HG03342 (cell line): ENCODE measurements at regions not wholly inside any gene's neighbourhood (a gene's known extent, or its start where the extent isn't known, plus 50 kb on each side); places are given as distances from the start of the nearest gene placed in this dataset.
A peak's percentile ranks its signal among the peaks of the same experiment; 100 is the strongest.
"Not testable (repeated sequence)": the region's sequence is repeated elsewhere in the genome, so short reads cannot be mapped to it uniquely, and the experiment has no call there.

Source experiments
- ATAC-seq: cut with Tn5 transposase; IDR thresholded peaks from one replicate; pipeline ENCODE4 v1.9.1; 2021; ENCODE audit warnings: mild to moderate bottlenecking, moderate library complexity; ENCODE audit not compliant: unreplicated experiment

DNA sequence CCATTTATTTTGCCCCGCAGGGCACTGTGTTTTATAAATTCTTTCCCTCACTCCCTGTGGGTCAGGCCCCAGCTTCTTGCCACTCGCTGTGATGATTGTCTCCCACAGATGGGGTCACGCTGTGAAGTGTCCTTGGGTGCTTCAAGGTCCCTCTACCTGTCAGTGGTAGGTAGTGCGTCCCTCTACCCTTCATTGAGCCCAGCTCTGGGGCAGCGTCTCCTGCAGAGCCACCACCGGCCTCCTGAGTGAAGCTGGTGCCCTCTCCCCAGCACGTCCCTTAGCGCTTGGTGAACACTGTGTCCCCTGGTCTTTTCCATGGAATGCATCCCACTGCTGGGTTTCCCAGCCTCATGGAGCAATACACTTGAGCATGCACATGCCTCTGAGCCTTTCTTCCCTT, 108.2 kb downstream of the NRN1 start:
- no peak for ATAC-seq

DNA sequence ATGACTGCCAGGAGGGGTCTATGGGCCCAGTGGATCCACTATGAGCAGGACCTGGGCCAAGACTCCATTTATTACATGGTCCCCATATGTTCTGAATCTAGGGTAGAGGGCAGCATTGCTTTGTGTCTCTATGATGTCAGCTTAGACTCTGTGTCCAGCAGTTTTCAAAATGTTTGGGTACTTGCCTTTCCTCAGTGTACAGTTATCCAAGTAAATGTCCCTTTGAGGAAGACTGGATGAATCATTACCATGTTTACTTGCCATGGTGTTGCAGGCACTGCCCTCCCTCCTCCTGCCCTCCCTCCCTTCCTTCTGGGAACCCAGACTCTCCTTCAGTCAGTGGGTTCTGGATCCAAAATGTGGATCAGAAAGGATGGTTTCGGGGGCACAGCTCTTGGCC, 108.6 kb downstream of the NRN1 start:
- ATAC-seq = no peak

DNA sequence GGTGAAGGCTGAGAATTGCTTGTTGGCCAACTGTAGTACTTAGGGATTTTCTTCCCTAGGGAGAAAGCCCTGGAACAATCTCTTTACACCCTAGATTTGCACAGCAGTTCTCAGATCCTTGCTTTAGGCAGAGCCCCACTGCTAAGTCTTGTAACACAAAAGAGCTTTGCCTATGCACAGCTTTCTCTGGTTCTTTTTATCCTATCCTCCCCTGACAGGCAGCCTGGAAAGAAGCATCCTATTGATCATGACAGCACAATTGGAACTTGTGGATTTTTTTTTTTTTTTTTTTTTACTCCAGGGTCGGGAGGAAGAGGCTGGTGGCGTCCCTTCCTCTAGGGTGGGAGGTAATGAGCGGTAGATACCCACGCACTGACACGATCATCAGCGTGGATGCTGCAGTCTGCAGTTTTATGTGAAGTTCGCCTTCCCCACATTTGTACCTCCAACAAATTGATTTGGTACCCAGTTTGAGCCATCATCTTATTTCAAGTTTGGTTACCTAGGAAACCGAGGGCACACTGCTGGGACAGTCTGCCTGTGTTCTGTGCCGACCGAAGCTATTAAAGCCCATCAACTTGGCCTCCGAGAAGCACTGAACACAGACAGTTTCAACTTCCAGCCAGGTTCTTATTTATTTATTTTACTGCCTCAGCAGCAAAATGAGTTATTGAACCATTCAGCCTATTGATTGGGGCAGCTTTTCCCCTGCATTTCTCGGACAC, 110.1 kb downstream of the NRN1 start:
- ATAC-seq = no peak

DNA sequence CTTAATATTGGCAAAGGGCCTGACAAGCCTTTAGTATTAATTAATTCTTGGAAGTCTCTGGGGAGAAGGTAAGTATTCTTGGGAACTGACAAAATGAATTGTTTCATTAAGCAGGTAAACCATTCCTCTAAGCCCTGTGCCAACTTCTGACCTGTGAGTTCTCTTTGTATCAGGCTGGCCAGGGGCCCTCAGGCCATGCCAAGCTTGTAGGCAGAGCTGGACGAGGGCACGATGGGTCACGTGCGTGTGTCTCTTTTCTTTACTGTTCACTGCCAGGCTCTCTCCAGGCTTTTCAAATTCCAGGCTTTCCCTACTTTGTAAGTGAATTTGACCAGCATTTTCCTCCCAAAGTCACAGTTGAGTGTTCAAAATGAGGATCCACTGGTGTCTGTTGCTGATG, 112.4 kb downstream of the NRN1 start:
- no peak for ATAC-seq

DNA sequence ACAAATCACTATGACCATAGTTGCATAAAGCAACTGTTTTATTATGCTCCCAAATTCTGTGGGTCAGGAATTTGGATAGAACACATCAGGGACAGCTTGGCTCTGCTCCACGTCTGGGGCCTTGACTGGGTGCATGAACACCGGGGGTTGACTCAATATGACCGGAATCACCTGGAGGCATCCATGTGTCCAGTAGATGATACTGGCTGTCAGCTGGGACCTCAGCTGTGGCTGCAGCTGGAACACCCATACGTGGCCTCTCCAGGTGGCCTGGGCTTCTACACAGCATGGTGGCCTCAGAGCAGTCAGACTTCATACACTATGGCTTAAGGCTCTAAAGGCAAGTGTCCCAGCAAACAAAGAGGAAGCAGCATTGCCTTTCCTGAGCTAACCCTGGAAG, 113.4 kb downstream of the NRN1 start:
- no peak for ATAC-seq

DNA sequence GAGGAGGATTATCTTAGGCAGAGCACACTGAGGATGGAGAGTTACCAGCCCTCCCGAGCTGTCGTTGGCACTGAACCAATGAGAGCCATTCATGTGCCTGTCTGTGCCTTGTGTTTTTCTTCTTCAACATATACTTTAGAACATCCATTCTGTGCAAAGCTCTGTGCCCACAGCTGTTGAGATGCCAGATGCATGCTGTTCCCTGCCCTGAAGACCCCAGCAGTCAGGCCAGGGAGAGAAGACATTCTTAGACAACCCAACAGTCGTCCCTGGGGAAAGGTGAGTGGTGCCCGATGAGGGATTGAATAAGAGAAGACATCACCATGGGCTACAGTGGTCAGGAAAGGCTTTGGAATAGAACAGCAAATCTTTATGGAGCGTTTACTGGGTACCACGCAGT, 114.1 kb downstream of the NRN1 start:
- ATAC-seq = peak; percentile 16

DNA sequence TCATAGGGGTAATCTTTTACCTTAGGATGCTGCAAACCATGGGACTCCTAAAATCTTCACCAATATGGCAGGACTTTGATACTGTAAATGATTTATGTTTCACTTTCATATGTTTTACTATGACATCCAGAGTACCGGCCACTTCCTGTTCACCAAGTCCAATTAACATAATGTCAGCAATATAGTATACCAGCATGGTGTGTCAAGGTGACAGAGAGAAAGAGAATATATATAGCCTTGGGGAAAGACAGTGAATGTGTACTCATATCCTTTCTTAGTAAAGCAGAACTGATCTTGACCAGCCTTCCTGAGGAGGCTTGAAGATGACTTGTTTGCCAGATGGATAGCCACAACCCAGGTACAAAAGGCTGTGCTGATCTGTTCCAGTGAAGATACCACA, 127.9 kb downstream of the NRN1 start:
- no peak for ATAC-seq

DNA sequence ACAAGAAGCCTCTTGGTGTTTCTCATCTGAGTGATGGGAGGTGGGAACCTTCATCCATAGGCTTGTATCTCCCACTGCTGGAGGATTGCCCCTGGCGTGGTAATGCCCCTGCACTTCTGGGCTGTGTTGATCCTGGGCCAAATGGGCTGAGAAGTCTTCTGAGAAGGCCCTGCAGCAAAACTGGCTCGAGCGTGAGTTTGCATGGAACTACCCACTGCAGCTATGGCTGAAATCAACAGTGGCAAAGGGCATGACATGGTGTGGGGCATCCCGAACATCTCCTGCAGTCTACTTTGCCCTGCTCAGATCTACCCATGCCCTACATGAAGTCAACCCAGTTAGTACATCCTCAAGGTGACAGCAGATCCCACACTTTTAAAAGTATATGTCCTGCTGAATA, 130.6 kb downstream of the NRN1 start:
- no peak for ATAC-seq

DNA sequence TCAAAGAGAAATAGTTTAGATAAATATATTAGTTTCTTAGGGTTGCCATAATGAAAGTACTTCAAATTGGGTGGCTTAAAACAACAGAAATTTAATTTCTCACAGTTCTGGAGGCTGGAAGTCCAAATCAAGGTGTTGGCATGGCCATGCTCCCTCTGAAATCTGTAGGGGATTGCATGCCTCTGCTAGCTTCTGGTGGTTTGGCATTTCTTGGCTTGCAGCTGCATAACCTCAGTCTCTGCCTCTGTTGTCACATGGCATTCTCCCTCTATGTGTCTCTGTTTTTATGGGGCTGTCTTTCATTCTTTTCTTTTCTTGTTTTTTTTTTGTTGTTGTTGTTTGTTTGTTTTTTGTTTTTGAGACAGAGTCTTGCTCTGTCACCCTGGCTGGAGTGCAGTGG, 132.7 kb downstream of the NRN1 start:
- not testable (repeated sequence) for ATAC-seq

DNA sequence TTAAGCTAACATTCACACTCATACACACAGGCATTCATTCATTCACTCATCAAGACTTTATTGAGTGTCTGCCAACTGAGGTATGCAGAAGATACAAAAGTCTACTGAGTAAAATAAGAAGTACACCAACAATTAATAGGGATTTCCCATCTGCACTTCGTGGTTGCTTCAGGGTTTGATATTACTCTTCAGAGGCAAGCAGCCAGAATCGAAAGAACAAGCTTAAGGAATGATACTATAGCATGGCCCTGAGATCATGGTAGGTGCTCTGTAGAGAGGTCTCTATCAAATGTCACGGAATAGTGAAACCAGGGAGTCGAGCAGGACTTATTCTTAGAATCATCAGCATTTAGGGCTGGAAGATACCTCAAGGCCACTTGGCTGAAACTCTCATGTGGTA, 135.4 kb downstream of the NRN1 start:
- no peak for ATAC-seq

DNA sequence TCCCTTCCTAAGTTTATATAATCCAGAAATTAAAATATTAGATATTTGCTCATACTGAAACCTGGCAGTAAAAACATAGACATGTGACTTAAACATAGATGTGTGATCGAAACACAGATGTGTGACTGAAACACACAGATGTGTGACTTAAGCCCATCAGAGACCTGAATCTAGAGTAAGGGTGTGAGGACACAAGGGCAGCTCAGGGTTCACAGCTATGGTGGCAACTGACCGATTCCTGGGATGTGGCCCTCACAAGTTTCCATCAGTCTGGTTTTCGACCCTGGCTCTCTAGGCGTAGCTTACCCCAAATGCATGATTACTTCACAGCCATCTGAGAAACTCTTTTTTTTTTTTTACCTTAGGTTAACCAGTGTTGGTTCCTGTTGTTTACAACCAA, 137.0 kb downstream of the NRN1 start:
- ATAC-seq = no peak

DNA sequence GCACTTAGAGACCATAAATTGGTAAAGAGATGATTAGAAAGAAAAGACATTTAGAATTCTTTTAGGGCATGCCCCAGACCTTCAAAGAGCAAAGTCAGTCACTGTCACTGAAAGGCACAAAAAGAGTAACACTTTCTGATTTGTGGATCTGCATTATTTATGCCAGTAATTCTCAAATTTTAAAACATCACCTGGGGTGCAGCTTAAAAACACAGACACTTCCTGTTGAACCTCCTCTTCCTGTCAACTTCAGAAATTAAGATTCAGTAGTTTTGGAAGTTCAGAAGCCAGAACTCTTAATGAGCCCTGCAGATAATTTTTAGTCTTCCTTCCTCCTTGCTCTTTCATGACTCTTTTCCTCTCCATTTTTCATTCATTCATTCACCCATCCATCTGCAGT, 137.5 kb downstream of the NRN1 start:
- ATAC-seq = no peak

DNA sequence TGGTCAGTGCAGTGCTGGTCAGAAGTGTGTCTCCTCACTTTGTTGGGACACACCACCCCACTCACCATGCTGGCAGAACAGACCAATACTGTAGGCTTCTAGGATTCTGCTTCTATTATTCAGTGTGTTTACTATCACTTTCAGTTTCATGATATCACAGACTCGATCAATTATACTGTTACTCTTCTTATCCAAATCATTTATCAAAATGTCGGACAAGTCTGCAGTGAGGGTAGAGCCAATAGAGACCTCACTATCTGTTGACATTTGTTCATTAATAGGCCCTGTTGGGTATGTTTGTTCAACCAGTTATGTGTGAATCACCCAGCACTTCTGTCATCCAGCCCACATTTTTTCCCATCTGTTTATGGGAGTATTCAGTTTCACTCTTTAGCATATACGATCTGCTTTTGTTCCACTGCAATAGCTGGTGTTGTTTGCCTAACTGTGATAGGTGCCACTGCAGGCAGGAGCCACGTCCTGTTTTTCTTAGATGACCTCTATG, 140.1 kb downstream of the NRN1 start:
- ATAC-seq = no peak

DNA sequence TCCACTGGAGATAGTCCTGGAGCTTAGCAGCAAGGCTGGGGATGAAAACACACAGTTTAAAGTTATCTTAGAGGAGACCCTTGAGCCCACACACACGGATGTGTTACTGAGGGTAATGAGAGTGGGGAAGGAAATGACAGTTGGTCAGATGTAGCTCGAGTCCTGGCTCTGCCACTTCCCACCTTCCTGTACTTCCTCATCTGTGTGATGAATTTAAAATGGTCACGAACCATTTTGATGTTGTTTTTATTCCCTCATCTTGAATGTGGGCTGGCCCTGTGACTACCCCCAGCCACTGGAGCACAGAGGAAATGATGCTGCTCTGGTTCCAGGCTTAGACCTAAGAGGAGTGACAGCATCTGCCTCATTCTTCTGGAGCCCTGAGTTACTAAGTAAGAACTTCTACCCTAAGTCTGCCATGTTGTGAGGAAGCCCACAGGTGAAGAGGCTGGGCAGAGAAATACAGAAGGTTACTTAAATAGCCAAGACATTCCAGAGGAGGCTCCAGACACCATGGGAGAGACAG, 141.2 kb downstream of the NRN1 start:
- no peak for ATAC-seq

DNA sequence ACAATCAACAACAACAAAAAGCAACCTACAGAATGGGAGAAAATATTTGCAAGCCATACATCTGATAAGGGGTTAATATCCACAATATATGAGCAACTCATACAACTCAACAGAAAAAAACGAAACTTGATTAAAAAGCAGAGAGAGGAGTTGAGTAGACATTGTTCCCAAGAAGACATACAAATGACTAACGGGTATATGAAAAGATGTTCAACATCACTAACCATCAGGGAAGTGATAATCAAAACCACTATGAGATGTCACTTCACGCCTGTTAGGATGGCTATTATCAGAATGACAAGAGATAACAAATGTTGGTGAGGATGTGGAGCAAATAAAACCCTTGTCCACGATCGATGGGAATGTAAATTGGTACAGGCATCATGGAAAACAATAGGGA, 145.9 kb downstream of the NRN1 start:
- ATAC-seq = no peak

DNA sequence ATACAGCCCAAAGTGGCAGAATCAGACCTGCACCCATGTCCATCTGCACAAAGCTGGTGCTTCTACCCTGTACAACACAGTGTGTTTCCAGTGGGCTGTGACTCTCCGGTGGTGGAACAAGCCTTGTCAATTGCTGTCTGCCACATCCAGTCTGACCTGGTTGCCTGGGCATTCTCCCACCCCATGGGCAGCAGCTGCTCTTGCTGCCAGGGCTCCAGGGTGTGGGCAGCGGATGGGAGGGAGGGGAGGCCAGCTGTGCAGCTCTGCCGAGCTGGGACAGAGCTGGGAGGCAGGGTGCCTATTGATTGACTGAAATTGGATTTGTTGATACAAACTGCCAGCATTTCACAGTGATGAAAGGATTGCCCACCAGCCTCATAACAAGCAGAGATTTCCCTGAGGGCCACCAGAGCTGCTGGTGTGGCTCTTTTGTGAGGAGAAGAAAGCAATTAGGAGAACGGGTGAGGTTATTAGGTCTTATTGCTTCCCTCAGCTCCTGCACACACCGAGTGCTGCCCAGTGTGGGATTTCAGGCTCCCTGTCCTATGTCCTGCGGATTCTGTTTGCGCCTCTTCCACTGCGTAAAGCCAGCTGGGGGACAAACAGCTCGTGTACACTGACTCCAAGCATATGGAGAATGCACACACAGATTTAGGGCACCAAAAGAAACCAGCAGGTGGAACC, 150.8 kb downstream of the NRN1 start:
- ATAC-seq = no peak

DNA sequence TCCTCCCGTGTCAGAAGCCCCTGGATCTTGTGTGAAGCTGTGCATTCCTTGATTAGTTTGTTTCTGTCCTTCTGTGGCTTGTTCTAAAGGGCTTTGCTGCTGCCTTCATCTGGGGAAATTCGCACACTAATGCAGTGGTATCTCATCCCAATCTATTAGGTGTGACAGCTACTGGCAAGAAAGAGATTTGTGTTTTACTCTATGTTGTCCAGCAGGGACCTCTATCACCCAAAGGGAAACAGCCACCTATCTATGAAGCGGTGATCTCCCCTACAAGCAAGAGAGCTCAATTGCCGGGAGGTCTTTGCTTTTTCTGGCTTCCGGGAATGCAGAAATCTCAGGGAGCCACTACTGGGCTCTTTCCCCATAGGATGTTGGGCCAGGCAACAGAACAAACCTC, 151.8 kb downstream of the NRN1 start:
- no peak for ATAC-seq

DNA sequence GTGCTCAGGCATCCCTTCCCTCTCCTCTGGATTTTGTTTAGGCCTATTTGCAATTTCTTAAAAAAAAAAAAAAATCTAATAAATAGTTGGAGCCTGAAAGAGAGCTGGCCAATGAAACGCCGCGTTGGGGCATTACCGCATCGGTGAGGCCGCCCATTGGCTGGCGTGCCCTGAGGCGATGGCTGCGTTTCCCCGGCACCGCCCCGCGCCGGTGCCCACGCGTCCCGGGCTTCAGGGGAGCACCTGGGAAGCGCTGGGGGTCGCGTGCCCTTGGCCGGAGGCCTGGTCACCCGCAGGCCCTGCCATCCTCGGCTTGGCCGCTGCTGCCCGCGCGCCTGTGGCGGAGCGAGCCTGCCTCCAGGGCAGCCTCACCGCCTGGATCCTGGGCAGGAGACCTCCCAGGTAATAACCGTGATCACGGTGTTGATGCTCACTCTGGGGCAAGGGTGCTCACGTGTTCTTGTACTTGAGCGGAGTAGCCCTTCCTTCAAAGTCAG, 155.4 kb downstream of the NRN1 start:
- peak; percentile 65 for ATAC-seq

DNA sequence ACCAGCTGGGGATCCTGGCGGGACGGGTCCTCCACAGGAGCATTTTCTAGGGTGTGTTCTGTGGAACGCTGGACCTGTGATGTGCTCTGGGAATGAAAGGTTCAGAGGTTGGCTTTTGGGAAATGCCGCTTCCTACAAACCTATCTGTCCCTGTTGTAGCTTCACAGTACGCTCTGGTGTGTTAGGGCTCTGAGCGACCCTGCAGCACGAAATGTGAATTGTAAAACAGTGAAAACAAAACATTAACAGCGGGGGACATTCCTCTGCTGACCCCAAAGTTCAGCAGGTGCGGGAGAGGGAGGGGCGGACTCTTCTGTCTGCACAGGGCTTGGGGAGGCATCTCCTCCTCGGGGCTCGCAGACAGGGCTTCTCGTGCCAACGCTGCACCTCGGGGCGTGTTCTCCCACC, 155.9 kb downstream of the NRN1 start:
- peak; percentile 23 for ATAC-seq

DNA sequence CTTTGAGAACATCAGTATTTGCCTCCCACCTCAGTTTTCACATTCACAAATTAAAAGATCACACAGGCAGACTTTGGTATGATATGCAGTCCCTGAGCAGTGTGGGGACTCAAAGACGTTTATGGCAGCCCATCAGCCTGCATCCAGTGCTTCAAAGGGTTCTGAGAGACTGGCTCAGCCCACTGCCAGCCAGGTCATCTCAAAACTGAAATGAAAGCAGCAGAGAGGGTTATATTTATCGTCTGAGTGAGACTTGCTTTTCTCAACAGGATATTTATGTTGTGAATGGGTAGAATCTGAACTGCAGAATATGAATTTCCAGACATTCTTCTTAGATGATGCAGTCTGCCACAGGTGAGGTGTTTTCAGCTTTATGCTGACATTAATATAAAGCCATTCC, 159.8 kb downstream of the NRN1 start:
- no peak for ATAC-seq

DNA sequence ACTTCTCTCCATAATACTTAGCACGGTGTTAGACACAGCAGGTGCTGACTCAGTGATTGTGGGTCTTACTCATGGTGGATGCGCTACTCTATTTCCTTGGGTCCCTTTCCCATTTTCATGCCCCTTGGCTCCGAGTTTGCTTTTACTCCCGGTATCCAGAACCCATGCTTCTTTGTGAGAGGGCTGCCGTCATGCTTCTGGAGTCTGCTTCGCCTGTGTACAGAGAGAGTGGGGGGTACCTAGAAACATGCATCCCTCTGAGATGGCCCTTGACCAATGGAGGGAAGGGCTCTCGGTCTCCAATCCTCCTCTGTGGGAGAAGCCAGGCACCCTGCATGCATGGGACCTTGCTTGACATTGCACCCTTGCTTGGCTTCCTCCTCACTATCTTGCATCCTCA, 160.4 kb downstream of the NRN1 start:
- no peak for ATAC-seq

DNA sequence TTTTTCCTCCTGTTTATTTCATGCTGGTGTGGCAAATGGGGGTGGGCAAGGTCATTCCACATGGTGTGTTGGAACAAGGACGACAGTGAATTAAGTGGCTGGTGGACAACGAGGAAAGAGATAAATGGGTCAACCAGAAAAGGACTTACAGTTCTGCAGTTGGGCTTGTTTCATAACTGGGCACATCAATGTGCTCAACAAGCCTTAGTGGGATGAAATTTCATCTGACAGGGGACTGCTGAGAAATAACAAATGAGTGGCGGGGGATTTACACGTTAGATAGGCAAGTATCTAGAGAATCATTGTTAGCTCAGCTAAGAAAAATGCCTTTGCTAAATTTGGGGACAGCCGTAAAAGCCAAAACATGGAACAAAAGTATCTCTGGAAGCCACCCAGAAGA, 163.6 kb downstream of the NRN1 start:
- no peak for ATAC-seq
